ENCODE measurements at regions not wholly inside any gene's neighbourhood (a gene's known extent, or its start where the extent isn't known, plus 50 kb on each side); places are given as distances from the start of the nearest gene placed in this dataset.
"Not testable (repeated sequence)": the region's sequence is repeated elsewhere in the genome, so short reads cannot be mapped to it uniquely, and the experiment has no call there.

DNA sequence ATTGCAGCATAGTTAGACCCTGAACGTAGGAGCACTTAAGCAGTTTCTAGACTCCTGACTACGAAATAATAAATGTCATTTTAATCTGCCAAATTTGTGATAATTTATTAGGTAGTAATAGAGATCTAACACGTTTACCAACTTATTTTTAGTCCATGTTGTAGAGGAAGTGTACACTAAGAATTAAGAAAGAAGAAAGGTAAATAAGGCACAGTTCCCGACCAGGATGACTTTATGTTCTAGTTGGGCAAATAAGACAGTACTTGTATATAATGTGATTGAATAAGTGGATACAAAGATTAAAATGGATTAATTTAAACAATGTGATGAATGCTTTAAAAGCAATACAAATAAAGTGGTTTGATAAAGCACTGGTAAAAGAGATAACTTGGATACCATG is 1306.2 kb upstream of the PCDH20 start:
- Histone ChIP-seq H3K27ac (ENCODE audit: insufficient read depth, low read depth, low read length) (no peak overlapping the region), H3K36me3 (ENCODE audit: control insufficient read depth in 2 of 2, extremely low read depth in 1 of 2, insufficient read depth in 2 of 2, low read length in 2 of 2) (no peaks in the 10 kb centered on the region), H3K4me2 (ENCODE audit: insufficient read depth, low read length) (no peak overlapping the region), H3K9me3 (replicated peaks; ENCODE audit: control insufficient read depth, insufficient read depth, low read length) (no peaks in the 10 kb centered on the region), H3K9me1 (replicated peaks; ENCODE audit: control insufficient read depth, extremely low read depth, insufficient read depth, low read length) (no peaks in the 10 kb centered on the region), H4K20me1 (replicated peaks; ENCODE audit: control insufficient read depth, extremely low read depth, insufficient read depth, low read length) (no peaks in the 10 kb centered on the region), H2AFZ (ENCODE audit: low read depth, low read length) (no peak overlapping the region), H3K9ac (replicated peaks; ENCODE audit: extremely low read depth, insufficient read depth, low read length) (no peak overlapping the region), H3K4me1 (ENCODE audit: control insufficient read depth, extremely low read depth, insufficient read depth, low read length) (no peaks in the 10 kb centered on the region), H3K79me2 (ENCODE audit: control insufficient read depth, insufficient read depth, low read length) (no peaks in the 10 kb centered on the region), H3K4me3 (replicated peaks in 1 of 3; ENCODE audit: insufficient read depth in 1 of 3, low read depth in 1 of 3, low read length in 3 of 3) (no peak overlapping the region), H3K27me3 (ENCODE audit: control insufficient read depth in 2 of 2, insufficient read depth in 2 of 2, low read length in 2 of 2) (no peaks in the 10 kb centered on the region)
- intact Hi-C loops (cut with micrococcal nuclease) (no loop called here), dilution Hi-C loops (cut with MboI; ENCODE audit: extremely low pct_ligation_motif_present, low sequenced_read_pairs) (no loop called here)
- TF ChIP-seq, protein P1, sequence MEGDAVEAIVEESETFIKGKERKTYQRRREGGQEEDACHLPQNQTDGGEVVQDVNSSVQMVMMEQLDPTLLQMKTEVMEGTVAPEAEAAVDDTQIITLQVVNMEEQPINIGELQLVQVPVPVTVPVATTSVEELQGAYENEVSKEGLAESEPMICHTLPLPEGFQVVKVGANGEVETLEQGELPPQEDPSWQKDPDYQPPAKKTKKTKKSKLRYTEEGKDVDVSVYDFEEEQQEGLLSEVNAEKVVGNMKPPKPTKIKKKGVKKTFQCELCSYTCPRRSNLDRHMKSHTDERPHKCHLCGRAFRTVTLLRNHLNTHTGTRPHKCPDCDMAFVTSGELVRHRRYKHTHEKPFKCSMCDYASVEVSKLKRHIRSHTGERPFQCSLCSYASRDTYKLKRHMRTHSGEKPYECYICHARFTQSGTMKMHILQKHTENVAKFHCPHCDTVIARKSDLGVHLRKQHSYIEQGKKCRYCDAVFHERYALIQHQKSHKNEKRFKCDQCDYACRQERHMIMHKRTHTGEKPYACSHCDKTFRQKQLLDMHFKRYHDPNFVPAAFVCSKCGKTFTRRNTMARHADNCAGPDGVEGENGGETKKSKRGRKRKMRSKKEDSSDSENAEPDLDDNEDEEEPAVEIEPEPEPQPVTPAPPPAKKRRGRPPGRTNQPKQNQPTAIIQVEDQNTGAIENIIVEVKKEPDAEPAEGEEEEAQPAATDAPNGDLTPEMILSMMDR (IDR thresholded peaks at IDR 0.05; ENCODE audit: extremely low read depth in 1 of 2, insufficient read depth in 1 of 2, low read depth in 1 of 2, low read length in 2 of 2), result no peak
- no peak for TF ChIP-seq GATA2 (IDR thresholded peaks at IDR 0.05; ENCODE audit: insufficient read depth, insufficient read length, low read depth, low read length)
- no peak for DNase-seq (ENCODE audit: low read depth, low spot score)
- no TSS peak for BruUV-seq (replicated peaks)
- CTCF ChIA-PET, result no interaction called here
- POLR2A ChIA-PET, result no interaction called here
- FAIRE-seq, result no peak

- H3K79me2 ChIP-seq (ENCODE audit: control insufficient read depth, insufficient read depth, low read length); H3K27ac ChIP-seq (ENCODE audit: insufficient read depth, low read depth, low read length); CTCF ChIA-PET; H3K4me1 ChIP-seq (ENCODE audit: control insufficient read depth, extremely low read depth, insufficient read depth, low read length); FAIRE-seq; DNase-seq (ENCODE audit: low read depth, low spot score); BruUV-seq (replicated peaks); H3K9me3 ChIP-seq (replicated peaks; ENCODE audit: control insufficient read depth, insufficient read depth, low read length); H2AFZ ChIP-seq (ENCODE audit: low read depth, low read length); H4K20me1 ChIP-seq (replicated peaks; ENCODE audit: control insufficient read depth, extremely low read depth, insufficient read depth, low read length); H3K9ac ChIP-seq (replicated peaks; ENCODE audit: extremely low read depth, insufficient read depth, low read length); intact Hi-C loops (cut with micrococcal nuclease); dilution Hi-C loops (cut with MboI; ENCODE audit: extremely low pct_ligation_motif_present, low sequenced_read_pairs); POLR2A ChIA-PET; H3K4me3 ChIP-seq (replicated peaks in 1 of 3; ENCODE audit: insufficient read depth in 1 of 3, low read depth in 1 of 3, low read length in 3 of 3); H3K27me3 ChIP-seq (ENCODE audit: control insufficient read depth in 2 of 2, insufficient read depth in 2 of 2, low read length in 2 of 2); H3K36me3 ChIP-seq (ENCODE audit: control insufficient read depth in 2 of 2, extremely low read depth in 1 of 2, insufficient read depth in 2 of 2, low read length in 2 of 2); H3K4me2 ChIP-seq (ENCODE audit: insufficient read depth, low read length); H3K9me1 ChIP-seq (replicated peaks; ENCODE audit: control insufficient read depth, extremely low read depth, insufficient read depth, low read length): not testable (repeated sequence)
Observed at GRCh38 chr13:62711948-62712347, 1296.3 kb upstream of the PCDH20 start.

Data from endothelial cell of umbilical vein (primary cell).